ENCODE measurements at regions not wholly inside any gene's neighbourhood (a gene's known extent, or its start where the extent isn't known, plus 50 kb on each side); places are given as distances from the start of the nearest gene placed in this dataset.
A peak's percentile ranks its signal among the peaks of the same experiment; 100 is the strongest.

DNA sequence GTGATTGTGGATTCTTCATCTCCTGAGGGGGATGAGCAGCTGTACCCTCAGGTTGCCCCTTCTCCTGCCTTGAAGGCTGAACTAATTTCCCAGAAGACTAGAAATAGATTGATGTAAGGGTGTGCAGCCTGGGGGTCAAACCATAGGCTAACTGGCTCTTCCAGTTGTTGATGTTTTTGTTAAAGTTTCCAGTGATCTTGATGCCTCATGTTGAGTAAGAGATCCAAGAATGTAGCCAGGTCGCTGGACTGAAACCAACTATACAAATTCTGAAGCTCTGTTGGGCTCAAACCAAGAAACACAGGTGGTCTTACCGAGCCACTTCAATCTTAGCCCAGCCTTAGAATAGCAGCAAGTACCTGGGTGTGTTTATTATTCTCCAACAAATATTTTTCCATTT, 391.8 kb downstream of the KLF5 start:
- Histone ChIP-seq H3K27me3 (ENCODE audit: control insufficient read depth, insufficient read depth, low read length) (no peaks in the 10 kb centered on the region), H3K4me3 (ENCODE audit: low read depth, low read length) (no peak overlapping the region), H3K36me3 (ENCODE audit: control insufficient read depth, insufficient read depth, low read length) (no peaks in the 10 kb centered on the region)
- TF ChIP-seq, protein P1, sequence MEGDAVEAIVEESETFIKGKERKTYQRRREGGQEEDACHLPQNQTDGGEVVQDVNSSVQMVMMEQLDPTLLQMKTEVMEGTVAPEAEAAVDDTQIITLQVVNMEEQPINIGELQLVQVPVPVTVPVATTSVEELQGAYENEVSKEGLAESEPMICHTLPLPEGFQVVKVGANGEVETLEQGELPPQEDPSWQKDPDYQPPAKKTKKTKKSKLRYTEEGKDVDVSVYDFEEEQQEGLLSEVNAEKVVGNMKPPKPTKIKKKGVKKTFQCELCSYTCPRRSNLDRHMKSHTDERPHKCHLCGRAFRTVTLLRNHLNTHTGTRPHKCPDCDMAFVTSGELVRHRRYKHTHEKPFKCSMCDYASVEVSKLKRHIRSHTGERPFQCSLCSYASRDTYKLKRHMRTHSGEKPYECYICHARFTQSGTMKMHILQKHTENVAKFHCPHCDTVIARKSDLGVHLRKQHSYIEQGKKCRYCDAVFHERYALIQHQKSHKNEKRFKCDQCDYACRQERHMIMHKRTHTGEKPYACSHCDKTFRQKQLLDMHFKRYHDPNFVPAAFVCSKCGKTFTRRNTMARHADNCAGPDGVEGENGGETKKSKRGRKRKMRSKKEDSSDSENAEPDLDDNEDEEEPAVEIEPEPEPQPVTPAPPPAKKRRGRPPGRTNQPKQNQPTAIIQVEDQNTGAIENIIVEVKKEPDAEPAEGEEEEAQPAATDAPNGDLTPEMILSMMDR (IDR thresholded peaks at IDR 0.05; ENCODE audit: insufficient read depth, low read length, poor library complexity, severe bottlenecking): no peak
- peak; percentile 31 for DNase-seq (ENCODE audit: low read depth)

DNA sequence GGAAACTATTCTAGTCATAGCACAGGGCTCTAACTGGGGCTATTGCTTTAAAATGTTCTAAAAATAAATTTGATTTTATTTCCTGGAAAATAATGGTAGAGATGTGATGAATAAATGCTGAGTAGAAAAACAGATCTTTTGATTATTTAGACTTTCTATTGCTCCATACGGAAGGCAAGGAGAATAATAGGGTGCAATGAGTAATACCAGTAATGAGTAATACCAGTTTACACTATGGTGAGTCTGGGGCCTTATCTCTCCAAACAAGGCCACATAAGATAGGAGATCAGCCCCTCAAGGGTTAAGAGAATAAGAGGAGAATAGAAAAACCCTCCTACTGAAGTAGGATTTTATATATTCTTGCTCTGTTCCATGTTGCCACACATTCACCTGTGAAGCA, 390.4 kb downstream of the KLF5 start:
- Histone ChIP-seq H3K36me3 (ENCODE audit: control insufficient read depth, insufficient read depth, low read length) (no peaks in the 10 kb centered on the region), H3K4me3 (ENCODE audit: low read depth, low read length) (no peak overlapping the region), H3K27me3 (ENCODE audit: control insufficient read depth, insufficient read depth, low read length) (no peaks in the 10 kb centered on the region)
- TF ChIP-seq, protein P1 (IDR thresholded peaks at IDR 0.05; ENCODE audit: insufficient read depth, low read length, poor library complexity, severe bottlenecking): no peak
- no peak for DNase-seq (ENCODE audit: low read depth)

DNA sequence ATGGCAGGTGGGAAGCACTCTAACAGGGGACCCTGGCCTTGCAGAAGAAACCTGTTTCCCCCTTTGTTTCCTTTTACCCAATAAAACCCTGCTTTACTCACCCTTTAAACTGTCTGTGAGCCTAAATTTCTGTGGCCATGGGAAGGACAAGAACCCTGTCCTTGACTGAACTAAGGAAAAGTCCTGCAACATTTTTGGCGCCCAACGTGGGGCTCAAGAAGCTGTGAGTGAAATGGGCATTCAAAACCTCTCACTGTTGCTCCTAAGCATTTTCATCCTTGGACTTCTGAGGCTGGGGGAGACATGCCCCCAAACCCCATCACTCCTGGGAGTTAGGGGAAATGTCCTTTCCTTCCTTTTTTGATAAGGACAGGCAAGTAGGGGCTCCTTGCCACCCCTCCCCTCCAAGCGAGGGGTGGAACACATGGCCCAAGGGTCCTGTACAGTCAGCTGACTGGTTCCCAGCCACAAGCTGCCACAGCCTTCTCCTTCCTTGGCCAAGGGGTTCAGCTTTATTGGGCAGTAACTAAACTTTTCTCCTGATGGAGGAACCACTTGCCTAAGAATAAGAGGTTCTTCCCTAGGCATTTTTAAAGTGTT, 381.6 kb downstream of the KLF5 start:
- no peaks in the 10 kb centered on the region for H3K27me3 ChIP-seq (ENCODE audit: control insufficient read depth, insufficient read depth, low read length)
- TF ChIP-seq, protein P1 (IDR thresholded peaks at IDR 0.05; ENCODE audit: insufficient read depth, low read length, poor library complexity, severe bottlenecking): no peak
- H3K36me3 ChIP-seq (ENCODE audit: control insufficient read depth, insufficient read depth, low read length): no peaks in the 10 kb centered on the region
- no peak for DNase-seq (ENCODE audit: low read depth)
- no peak overlapping the region for H3K4me3 ChIP-seq (ENCODE audit: low read depth, low read length)

DNA sequence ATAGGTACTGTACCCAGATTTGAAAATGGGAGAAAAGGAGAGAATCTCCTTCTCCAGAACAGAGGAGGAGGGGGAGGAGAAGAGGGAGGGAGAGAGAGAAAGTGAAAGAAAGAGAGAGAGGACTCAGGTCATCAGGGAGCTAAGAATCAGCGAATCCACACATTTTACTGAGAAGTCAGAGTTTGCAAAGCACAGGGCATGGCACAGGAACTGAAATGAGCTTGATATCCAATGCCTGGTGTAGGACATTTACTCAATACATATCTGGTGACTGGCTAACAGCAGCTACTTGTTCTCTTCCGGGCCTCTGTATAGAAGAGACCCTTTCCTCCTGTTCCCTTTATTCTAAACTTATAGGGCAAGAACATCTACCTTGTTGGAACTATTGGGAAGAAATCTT, 375.1 kb downstream of the KLF5 start:
- Histone ChIP-seq H3K27me3 (ENCODE audit: control insufficient read depth, insufficient read depth, low read length) (no peaks in the 10 kb centered on the region), H3K4me3 (ENCODE audit: low read depth, low read length) (no peak overlapping the region), H3K36me3 (ENCODE audit: control insufficient read depth, insufficient read depth, low read length) (no peaks in the 10 kb centered on the region)
- DNase-seq (ENCODE audit: low read depth): no peak
- TF ChIP-seq, protein P1 (IDR thresholded peaks at IDR 0.05; ENCODE audit: insufficient read depth, low read length, poor library complexity, severe bottlenecking): no peak

DNA sequence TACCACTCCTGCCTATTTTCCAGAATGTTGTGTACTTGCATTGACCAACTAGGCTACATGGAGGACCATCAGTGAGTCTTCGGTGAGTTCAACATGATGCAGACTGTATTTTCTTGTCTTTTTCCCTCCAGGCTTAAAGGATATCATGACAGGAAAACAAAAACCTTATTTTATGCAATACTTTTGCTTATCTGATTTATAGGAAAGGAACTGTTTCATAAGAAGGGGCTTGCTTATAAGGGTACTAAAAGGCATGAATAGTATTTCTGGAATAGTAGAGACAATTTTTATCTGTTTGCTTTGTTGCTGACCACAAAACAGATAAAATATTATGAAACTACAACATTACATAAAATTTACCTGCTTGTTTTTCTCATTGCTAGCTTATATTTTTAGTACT, 374.7 kb downstream of the KLF5 start:
- no peaks in the 10 kb centered on the region for H3K27me3 ChIP-seq (ENCODE audit: control insufficient read depth, insufficient read depth, low read length)
- TF ChIP-seq, protein P1 (IDR thresholded peaks at IDR 0.05; ENCODE audit: insufficient read depth, low read length, poor library complexity, severe bottlenecking): no peak
- no peaks in the 10 kb centered on the region for H3K36me3 ChIP-seq (ENCODE audit: control insufficient read depth, insufficient read depth, low read length)
- H3K4me3 ChIP-seq (ENCODE audit: low read depth, low read length): no peak overlapping the region
- DNase-seq (ENCODE audit: low read depth): no peak

DNA sequence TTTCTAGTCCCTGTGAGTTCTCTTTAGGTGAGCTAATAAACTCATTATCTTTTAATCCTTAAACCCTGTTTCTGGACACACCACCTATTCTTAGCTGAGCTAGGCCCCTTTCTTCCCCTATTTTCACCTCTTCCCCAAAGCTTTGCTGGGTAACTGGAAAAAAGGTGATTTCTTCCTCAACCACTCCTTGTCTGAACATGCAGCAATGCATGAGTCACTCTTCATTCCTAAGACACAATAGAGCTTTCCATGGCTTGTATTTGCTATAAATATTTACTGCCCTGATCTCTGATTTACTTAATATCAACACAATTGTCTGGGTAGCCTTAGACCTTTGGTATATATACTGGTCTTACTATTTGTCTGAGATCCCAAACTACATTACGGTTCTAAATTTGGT, 370.9 kb downstream of the KLF5 start:
- TF ChIP-seq, protein P1 (IDR thresholded peaks at IDR 0.05; ENCODE audit: insufficient read depth, low read length, poor library complexity, severe bottlenecking): no peak
- peak; percentile 49 for DNase-seq (ENCODE audit: low read depth)
- H3K36me3 ChIP-seq (ENCODE audit: control insufficient read depth, insufficient read depth, low read length): no peaks in the 10 kb centered on the region
- H3K4me3 ChIP-seq (ENCODE audit: low read depth, low read length): no peak overlapping the region
- H3K27me3 ChIP-seq (ENCODE audit: control insufficient read depth, insufficient read depth, low read length): no peaks in the 10 kb centered on the region

Measured in kidney epithelial cell (primary cell).